RWPE1 (cell line): ENCODE measurements at regions not wholly inside any gene's neighbourhood (a gene's known extent, or its start where the extent isn't known, plus 50 kb on each side); places are given as distances from the start of the nearest gene placed in this dataset.
A peak's percentile ranks its signal among the peaks of the same experiment; 100 is the strongest.

Source experiments
- CTCF ChIA-PET: fragments of 350-600 bp; sonication (Branson Sonifier 250); formaldehyde crosslinking; extraction: SDS; loops from one replicate; lab custom pipeline; 2021; lab: Yijun Ruan, JAX
- POLR2A ChIA-PET: fragments of 400-600 bp; formaldehyde crosslinking; extraction: SDS; loops from one replicate; lab custom pipeline; 2020; ENCODE audit warnings: antibody characterized with exemption; ENCODE audit not compliant: low non-redundant PET; lab: Yijun Ruan, JAX
- DNase-seq: peaks from one replicate; pipeline ENCODE4 v3.0.0; 2012; ENCODE audit warnings: low spot score
- H3K27ac ChIP-seq: fragments of 450-650 bp; 2 replicates; pipeline ENCODE4 v1.5.1; 2017
- TF ChIP-seq, protein P1 (sequence below): fragments of 450-650 bp; conservative IDR thresholded peaks from 2 replicates; pipeline ENCODE4 v1.5.1; 2017; ENCODE audit warnings: low read depth, mild to moderate bottlenecking

DNA sequence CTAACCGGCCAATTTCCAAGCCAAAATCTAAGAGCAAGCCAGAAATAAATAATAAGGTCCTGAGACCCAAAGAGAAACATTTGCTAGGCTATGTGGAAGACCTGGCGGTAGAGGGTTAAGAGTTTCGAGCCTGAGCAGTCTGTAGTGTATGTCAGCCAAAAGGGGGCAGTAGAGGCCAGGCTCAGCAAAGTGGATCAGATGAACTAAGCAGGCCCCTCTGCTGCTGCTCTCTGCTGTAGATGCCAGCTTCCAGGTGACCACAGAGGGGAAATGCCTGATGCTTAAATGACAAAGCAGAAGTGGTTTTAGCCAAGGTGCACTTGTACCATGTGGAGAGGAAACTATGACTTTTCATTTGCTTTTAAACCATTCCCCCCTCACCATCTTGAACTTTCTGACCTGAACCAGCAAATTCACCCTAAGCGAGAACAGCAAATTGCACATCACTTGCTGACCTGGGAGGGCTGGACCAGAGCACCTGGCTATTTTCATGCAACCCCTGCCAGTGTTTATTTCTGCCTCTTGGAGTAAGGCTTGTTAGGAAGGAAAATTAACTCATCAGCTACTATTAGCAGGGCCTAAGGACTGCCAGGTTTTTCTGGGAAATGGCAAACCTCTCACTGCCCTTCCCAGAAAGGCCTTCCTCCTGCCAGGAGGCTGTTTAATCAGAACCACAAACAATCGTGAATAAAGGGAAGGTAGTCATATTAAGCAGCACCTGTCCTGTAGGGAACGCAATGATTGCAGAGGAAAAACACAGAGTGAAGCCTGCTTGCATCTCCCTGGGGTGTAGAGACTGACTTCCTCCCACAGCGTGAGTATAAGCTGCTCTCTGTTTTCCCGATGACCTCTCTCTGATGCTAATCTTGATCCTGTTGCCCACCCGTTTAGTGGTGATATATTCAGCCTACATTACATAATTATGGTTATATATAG is 818.2 kb downstream of the TLR4 start:
- peak; percentile 25 for DNase-seq
- POLR2A ChIA-PET, result no interaction called here
- CTCF ChIA-PET, result interaction anchor here (1.2 kb wide), 1 partner anchor 843 kb away, joined by 3 read pairs; no protein-coding TSS in a partner anchor
- no peak overlapping the region for H3K27ac ChIP-seq
- TF ChIP-seq, protein P1, sequence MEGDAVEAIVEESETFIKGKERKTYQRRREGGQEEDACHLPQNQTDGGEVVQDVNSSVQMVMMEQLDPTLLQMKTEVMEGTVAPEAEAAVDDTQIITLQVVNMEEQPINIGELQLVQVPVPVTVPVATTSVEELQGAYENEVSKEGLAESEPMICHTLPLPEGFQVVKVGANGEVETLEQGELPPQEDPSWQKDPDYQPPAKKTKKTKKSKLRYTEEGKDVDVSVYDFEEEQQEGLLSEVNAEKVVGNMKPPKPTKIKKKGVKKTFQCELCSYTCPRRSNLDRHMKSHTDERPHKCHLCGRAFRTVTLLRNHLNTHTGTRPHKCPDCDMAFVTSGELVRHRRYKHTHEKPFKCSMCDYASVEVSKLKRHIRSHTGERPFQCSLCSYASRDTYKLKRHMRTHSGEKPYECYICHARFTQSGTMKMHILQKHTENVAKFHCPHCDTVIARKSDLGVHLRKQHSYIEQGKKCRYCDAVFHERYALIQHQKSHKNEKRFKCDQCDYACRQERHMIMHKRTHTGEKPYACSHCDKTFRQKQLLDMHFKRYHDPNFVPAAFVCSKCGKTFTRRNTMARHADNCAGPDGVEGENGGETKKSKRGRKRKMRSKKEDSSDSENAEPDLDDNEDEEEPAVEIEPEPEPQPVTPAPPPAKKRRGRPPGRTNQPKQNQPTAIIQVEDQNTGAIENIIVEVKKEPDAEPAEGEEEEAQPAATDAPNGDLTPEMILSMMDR, result peak; percentile 41; the same call in 1 of the 2 replicates

DNA sequence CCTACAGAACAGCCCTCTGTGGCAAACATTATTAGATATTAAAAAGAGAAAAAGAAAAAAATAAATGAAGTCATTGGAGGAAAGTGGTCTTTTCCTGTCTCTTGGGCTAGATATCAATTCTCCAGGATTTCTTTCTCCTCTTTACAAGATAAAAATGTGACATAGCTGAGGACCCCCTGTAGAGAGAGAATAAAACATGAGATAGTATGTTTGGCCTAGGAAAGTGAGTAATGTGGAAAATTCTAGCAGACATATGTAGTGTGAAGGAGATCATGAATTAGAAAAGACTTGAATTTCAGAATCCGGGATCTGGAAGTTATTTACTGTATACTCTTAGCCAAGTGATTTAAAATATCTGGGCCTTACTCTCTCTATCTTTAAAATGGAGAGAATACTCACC is 823.1 kb downstream of the TLR4 start:
- ChIA-PET POLR2A (no interaction called here), CTCF (no interaction called here)
- H3K27ac ChIP-seq, result no peak overlapping the region
- no peak for DNase-seq
- TF ChIP-seq, protein P1, result no peak

DNA sequence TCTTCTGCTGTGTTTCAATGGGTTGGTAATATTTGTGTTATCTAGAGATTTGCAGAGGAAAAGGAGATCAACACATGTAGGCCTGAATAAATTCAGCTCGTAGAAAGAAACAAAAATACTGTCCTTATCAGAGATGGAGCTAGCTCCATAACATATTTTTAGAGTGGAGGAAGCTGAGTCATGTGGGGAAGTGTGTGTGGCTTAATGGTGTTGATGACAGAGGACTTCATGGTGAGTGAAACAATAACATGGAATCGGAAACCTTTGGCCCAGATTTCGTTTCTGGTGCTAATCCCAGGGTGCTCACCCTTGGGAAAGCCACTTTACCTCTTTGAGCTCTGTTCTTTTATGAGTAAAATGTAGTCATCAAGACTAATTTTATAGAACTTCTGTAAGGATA is 825.0 kb downstream of the TLR4 start:
- no peak for DNase-seq
- TF ChIP-seq, protein P1, result no peak
- no peak overlapping the region for H3K27ac ChIP-seq
- ChIA-PET CTCF (no interaction called here), POLR2A (interaction anchor here (0.6 kb wide), 1 partner anchor 1475 kb away, joined by 3 read pairs; no protein-coding TSS in a partner anchor)

DNA sequence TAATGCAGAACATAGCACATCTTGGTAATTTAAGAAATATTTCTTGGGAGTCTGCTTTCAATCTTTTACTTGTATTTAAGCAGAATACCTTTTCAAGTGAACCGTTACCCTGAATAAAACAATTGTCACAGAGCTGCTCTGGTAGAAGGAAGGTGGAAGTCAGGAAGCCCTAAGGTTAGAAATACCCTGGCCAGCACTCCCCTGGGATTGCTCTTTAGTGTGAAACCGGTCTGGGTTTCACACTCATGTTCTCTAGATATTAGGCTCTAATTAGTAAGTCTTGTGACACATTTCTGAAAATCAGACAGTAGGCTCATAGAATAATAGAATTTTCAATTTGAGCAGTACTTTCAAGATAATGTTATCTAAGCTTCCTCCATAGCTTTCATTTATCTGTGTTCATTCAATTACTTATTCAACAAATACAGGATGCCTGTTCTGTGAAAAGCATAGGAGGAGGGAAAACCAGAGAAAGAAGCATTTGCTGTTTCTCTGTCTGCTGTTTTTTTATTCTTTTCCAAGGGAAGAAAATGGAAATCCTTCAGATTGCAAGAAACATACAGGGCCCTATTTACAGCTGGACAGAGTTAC is 825.5 kb downstream of the TLR4 start:
- TF ChIP-seq, protein P1, result no peak
- H3K27ac ChIP-seq, result no peak overlapping the region
- no peak for DNase-seq
- ChIA-PET CTCF (no interaction called here), POLR2A (no interaction called here)

DNA sequence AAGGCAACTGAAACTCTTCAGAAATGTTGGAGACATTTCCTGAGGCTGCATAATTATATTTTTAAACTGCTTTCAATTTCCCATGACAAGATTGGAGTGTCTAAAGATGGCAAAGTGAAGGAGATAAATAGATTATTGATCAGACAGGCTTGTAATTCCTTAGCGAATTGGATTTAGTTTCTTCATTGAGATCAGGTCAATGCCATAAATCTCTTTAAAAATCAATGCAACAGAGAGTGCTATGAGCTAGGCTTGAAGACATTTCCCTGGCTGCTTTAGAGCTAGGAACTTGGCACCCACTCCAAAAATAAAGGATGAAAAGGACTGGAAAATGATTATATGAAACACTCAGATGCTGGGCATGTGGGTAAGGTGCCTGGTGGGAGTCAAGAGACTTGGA is 828.4 kb downstream of the TLR4 start:
- POLR2A ChIA-PET, result no interaction called here
- CTCF ChIA-PET, result interaction anchor here (0.6 kb wide), 1 partner anchor 803 kb away, joined by 3 read pairs; no protein-coding TSS in a partner anchor
- H3K27ac ChIP-seq, result no peak overlapping the region
- no peak for DNase-seq
- TF ChIP-seq, protein P1, result no peak

DNA sequence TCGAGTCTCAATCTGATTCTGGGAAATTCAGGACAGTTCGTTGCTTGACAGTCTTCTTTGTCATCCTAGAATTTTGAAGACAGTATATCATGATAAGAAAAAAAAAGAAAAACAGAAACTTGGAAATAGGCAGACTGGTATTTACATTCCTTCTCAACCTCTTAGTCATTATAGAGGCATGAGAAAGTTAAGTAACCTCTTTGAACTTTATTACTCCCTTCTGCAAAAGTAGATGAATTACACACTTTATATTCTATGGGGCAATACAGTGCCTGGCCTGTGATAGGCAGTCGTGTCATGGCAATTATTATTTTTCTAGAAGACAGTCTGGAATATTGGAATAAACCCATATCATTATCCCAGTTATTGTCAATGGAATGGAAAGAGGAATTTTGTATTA is 828.9 kb downstream of the TLR4 start:
- DNase-seq, result peak; percentile 13
- POLR2A ChIA-PET, result no interaction called here
- CTCF ChIA-PET, result no interaction called here
- TF ChIP-seq, protein P1, result no peak
- no peak overlapping the region for H3K27ac ChIP-seq
